Astrocyte of the spinal cord (primary cell): ENCODE measurements at regions not wholly inside any gene's neighbourhood (a gene's known extent, or its start where the extent isn't known, plus 50 kb on each side); places are given as distances from the start of the nearest gene placed in this dataset.
"Not testable (repeated sequence)": the region's sequence is repeated elsewhere in the genome, so short reads cannot be mapped to it uniquely, and the experiment has no call there.

Experiments used
- DNase-seq: peaks from one replicate; pipeline ENCODE4 v3.0.0; 2011; ENCODE audit warnings: low read depth, low spot score
- H3K4me3 ChIP-seq: 2 replicates; pipeline ENCODE4 v1.5.1; 2011; ENCODE audit warnings: low read depth, mild to moderate bottlenecking, low read length, moderate library complexity
- CTCF ChIP-seq: IDR thresholded peaks from 2 replicates; pipeline ENCODE4 v1.5.1; 2012; ENCODE audit warnings: low read depth, mild to moderate bottlenecking, low read length, inconsistent platforms
- in situ Hi-C: cut with HindIII; loops from 2 replicates; pipeline ENCODE4 v1.10.0; 2017; ENCODE audit warnings: low sequenced_read_pairs

GRCh38 chr15:85258559-85259209 is 121.7 kb upstream of the AKAP13 start:
- in situ Hi-C loops, H3K4me3 ChIP-seq, DNase-seq: not testable (repeated sequence)

- DNase-seq, H3K4me3 ChIP-seq, in situ Hi-C loops: not testable (repeated sequence)
Measured at GRCh38 chr15:85260526-85260925, 119.9 kb upstream of the AKAP13 start.

GRCh38 chr15:85262461-85263055 is 117.8 kb upstream of the AKAP13 start:
- DNase-seq, H3K4me3 ChIP-seq, in situ Hi-C loops: not testable (repeated sequence)

- in situ Hi-C loops, DNase-seq, H3K4me3 ChIP-seq: not testable (repeated sequence)
Measured at GRCh38 chr15:85263842-85264440, 116.5 kb upstream of the AKAP13 start.

- DNase-seq, in situ Hi-C loops, H3K4me3 ChIP-seq: not testable (repeated sequence)
Measured at GRCh38 chr15:85264614-85265190, 115.7 kb upstream of the AKAP13 start.

GRCh38 chr15:85267158-85267857 is 113.1 kb upstream of the AKAP13 start:
- H3K4me3 ChIP-seq, in situ Hi-C loops, DNase-seq: not testable (repeated sequence)

GRCh38 chr15:85274315-85275050 is 105.9 kb upstream of the AKAP13 start:
- in situ Hi-C loops, result no loop called here
- H3K4me3 ChIP-seq, result no peak overlapping the region
- DNase-seq, result no peak
- TF ChIP-seq CTCF, result no peak

- H3K4me3 ChIP-seq, result no peak overlapping the region
- in situ Hi-C loops, result no loop called here
- DNase-seq, result no peak
- no peak for TF ChIP-seq CTCF
Measured at GRCh38 chr15:85276508-85276907, 103.9 kb upstream of the AKAP13 start.

GRCh38 chr15:85276921-85277320 is 103.5 kb upstream of the AKAP13 start:
- no peak for TF ChIP-seq CTCF
- DNase-seq, result no peak
- no peak overlapping the region for H3K4me3 ChIP-seq
- in situ Hi-C loops, result no loop called here
